ENCODE measurements at regions not wholly inside any gene's neighbourhood (a gene's known extent, or its start where the extent isn't known, plus 50 kb on each side); places are given as distances from the start of the nearest gene placed in this dataset.

- Histone ChIP-seq H3K9me3 (no peaks in the 10 kb centered on the region), H3K36me3 (no peaks in the 10 kb centered on the region), H3K4me3 (no peak overlapping the region), H3K27ac (no peak overlapping the region), H3K4me1 (no peaks in the 10 kb centered on the region), H3K27me3 (no peaks in the 10 kb centered on the region)
- WGBS, 2 donors, result 81 to 93% methylated on average over 2 of the region's 2 CpGs
- DNase-seq (no peak), ATAC-seq (ENCODE audit: low FRiP score in 2 of 2) (no peak)
- TF ChIP-seq POLR2A (IDR thresholded peaks at IDR 0.05) (no peak), EP300 (IDR thresholded peaks at IDR 0.05) (no peak), CTCF (IDR thresholded peaks at IDR 0.05) (no peak), POLR2AphosphoS5 (IDR thresholded peaks at IDR 0.05) (no peak)
Observed at GRCh38 chr1:238101923-238102322, 211.2 kb upstream of the ZP4 start.

- no peaks in the 10 kb centered on the region for H3K9me3 ChIP-seq
- WGBS, 2 donors, result 91 to 98% methylated on average over 2 of the region's 2 CpGs
- DNase-seq (no peak), ATAC-seq (ENCODE audit: low FRiP score in 2 of 2) (no peak)
- no peaks in the 10 kb centered on the region for H3K4me1 ChIP-seq
- TF ChIP-seq EP300 (IDR thresholded peaks at IDR 0.05), result no peak
- H3K27me3 ChIP-seq, result no peaks in the 10 kb centered on the region
- H3K36me3 ChIP-seq, result no peaks in the 10 kb centered on the region
- H3K4me3 ChIP-seq, result no peak overlapping the region
- no peak overlapping the region for H3K27ac ChIP-seq
Observed at GRCh38 chr1:238099871-238100270, 209.1 kb upstream of the ZP4 start.

- Histone ChIP-seq H3K36me3 (no peaks in the 10 kb centered on the region), H3K27ac (no peak overlapping the region), H3K27me3 (no peaks in the 10 kb centered on the region), H3K4me1 (no peaks in the 10 kb centered on the region), H3K9me3 (no peaks in the 10 kb centered on the region), H3K4me3 (no peak overlapping the region)
- ATAC-seq (ENCODE audit: low FRiP score in 2 of 2) (no peak), DNase-seq (no peak)
- no peak for TF ChIP-seq EP300 (IDR thresholded peaks at IDR 0.05)
- no peak for TF ChIP-seq POLR2A (IDR thresholded peaks at IDR 0.05)
- TF ChIP-seq POLR2AphosphoS5 (IDR thresholded peaks at IDR 0.05), result no peak
- TF ChIP-seq CTCF (IDR thresholded peaks at IDR 0.05), result no peak
Observed at GRCh38 chr1:238089615-238090014, 198.9 kb upstream of the ZP4 start.

GRCh38 chr1:238088560-238089290, 198.0 kb upstream of the ZP4 start:
- no peak overlapping the region for H3K27ac ChIP-seq
- H3K36me3 ChIP-seq, result no peaks in the 10 kb centered on the region
- ATAC-seq (ENCODE audit: low FRiP score in 2 of 2), result no peak
- 57 to 65% methylated on average over 4 of the region's 4 CpGs for WGBS, 2 donors
- no peaks in the 10 kb centered on the region for H3K4me1 ChIP-seq
- TF ChIP-seq POLR2A (IDR thresholded peaks at IDR 0.05), result no peak
- no peak for TF ChIP-seq CTCF (IDR thresholded peaks at IDR 0.05)
- TF ChIP-seq EP300 (IDR thresholded peaks at IDR 0.05), result no peak
- no peak for TF ChIP-seq POLR2AphosphoS5 (IDR thresholded peaks at IDR 0.05)
- no peaks in the 10 kb centered on the region for H3K27me3 ChIP-seq
- no peak for DNase-seq
- no peaks in the 10 kb centered on the region for H3K9me3 ChIP-seq
- no peak overlapping the region for H3K4me3 ChIP-seq

GRCh38 chr1:238073991-238074390, 183.3 kb upstream of the ZP4 start:
- ATAC-seq (ENCODE audit: low FRiP score in 2 of 2), result no peak
- 71 to 97% methylated on average over 1 of the region's 1 CpG for WGBS, 2 donors
- no peaks in the 10 kb centered on the region for H3K4me1 ChIP-seq
- TF ChIP-seq EP300 (IDR thresholded peaks at IDR 0.05) (no peak), POLR2A (IDR thresholded peaks at IDR 0.05) (no peak), CTCF (IDR thresholded peaks at IDR 0.05) (no peak), POLR2AphosphoS5 (IDR thresholded peaks at IDR 0.05) (no peak)
- H3K4me3 ChIP-seq, result no peak overlapping the region
- H3K36me3 ChIP-seq, result no peaks in the 10 kb centered on the region
- no peaks in the 10 kb centered on the region for H3K9me3 ChIP-seq
- no peak overlapping the region for H3K27ac ChIP-seq
- no peaks in the 10 kb centered on the region for H3K27me3 ChIP-seq
- no peak for DNase-seq

All from upper lobe of left lung (tissue), 6 donors.